DND-41 (cell line): ENCODE measurements at regions not wholly inside any gene's neighbourhood (a gene's known extent, or its start where the extent isn't known, plus 50 kb on each side); places are given as distances from the start of the nearest gene placed in this dataset.

Experiments used
- ATAC-seq: fragments of 200-7000 bp; cut with Tn5 transposase; 3 replicates; pipeline ENCODE4 v1.9.1; 2021; ENCODE audit warnings: low read depth; ENCODE audit not compliant: insufficient read depth
- DNase-seq: peaks from one replicate; pipeline ENCODE4 v3.0.0-alpha.2; 2020
- H2AFZ ChIP-seq: 2 replicates; pipeline ENCODE4 v1.6.0; 2012; ENCODE audit warnings: low read depth, low read length
- H3K27ac ChIP-seq: 2 replicates; pipeline ENCODE4 v1.5.1; 2012; ENCODE audit warnings: low read length, inconsistent platforms
- H3K27me3 ChIP-seq: fragments of 200-600 bp; sonication (generic); 2 replicates; pipeline ENCODE4 v1.6.0; 2012; ENCODE audit warnings: low read length, mild to moderate bottlenecking, inconsistent platforms; ENCODE audit not compliant: insufficient read depth, poor library complexity
- H3K36me3 ChIP-seq: 2 replicates; pipeline ENCODE4 v1.5.1; 2012; ENCODE audit warnings: low read length, inconsistent platforms; ENCODE audit not compliant: insufficient read depth
- H3K4me1 ChIP-seq: 2 replicates; pipeline ENCODE4 v1.5.1; 2012; ENCODE audit warnings: mild to moderate bottlenecking, low read length; ENCODE audit not compliant: insufficient read depth
- H3K4me2 ChIP-seq: 2 replicates; pipeline ENCODE4 v1.6.0; 2012; ENCODE audit warnings: mild to moderate bottlenecking, moderate library complexity, low read length, inconsistent platforms; ENCODE audit not compliant: insufficient read depth
- H3K4me3 ChIP-seq, 2 experiments: fragments of 200-600 bp in 1 of 2; shearing (Covaris generic) in 1 of 2; 2 replicates each; pipeline ENCODE4 v1.5.1; 2012 to 2016; ENCODE audit warnings: inconsistent platforms in 2 of 2, low read length in 2 of 2, mild to moderate bottlenecking in 2 of 2, low read depth in 1 of 2, moderate library complexity in 1 of 2
- H3K79me2 ChIP-seq: 2 replicates; pipeline ENCODE4 v1.6.0; 2012; ENCODE audit warnings: low read length, inconsistent platforms; ENCODE audit not compliant: insufficient read depth
- H3K9ac ChIP-seq: 2 replicates; pipeline ENCODE4 v1.6.0; 2012; ENCODE audit warnings: low read depth, mild to moderate bottlenecking, inconsistent platforms, low read length, moderate library complexity
- H3K9me3 ChIP-seq: 2 replicates; pipeline ENCODE4 v1.5.1; 2012; ENCODE audit warnings: low read length, moderate library complexity, mild to moderate bottlenecking, inconsistent platforms; ENCODE audit not compliant: insufficient read depth, severe bottlenecking
- H4K20me1 ChIP-seq: 2 replicates; pipeline ENCODE4 v1.6.0; 2012; ENCODE audit warnings: low read length; ENCODE audit not compliant: insufficient read depth
- CTCF ChIP-seq: IDR thresholded peaks from 2 replicates; pipeline ENCODE4 v1.5.1; 2012; ENCODE audit warnings: borderline replicate concordance, low read length, moderate library complexity, mild to moderate bottlenecking; ENCODE audit not compliant: poor library complexity, severe bottlenecking; ENCODE audit errors: extremely low read depth
- EZH2 ChIP-seq: IDR thresholded peaks from 3 replicates; pipeline ENCODE4 v1.6.1; 2012; ENCODE audit warnings: borderline replicate concordance, low read depth, mild to moderate bottlenecking, moderate library complexity, low read length, inconsistent platforms; ENCODE audit not compliant: severe bottlenecking

DNA sequence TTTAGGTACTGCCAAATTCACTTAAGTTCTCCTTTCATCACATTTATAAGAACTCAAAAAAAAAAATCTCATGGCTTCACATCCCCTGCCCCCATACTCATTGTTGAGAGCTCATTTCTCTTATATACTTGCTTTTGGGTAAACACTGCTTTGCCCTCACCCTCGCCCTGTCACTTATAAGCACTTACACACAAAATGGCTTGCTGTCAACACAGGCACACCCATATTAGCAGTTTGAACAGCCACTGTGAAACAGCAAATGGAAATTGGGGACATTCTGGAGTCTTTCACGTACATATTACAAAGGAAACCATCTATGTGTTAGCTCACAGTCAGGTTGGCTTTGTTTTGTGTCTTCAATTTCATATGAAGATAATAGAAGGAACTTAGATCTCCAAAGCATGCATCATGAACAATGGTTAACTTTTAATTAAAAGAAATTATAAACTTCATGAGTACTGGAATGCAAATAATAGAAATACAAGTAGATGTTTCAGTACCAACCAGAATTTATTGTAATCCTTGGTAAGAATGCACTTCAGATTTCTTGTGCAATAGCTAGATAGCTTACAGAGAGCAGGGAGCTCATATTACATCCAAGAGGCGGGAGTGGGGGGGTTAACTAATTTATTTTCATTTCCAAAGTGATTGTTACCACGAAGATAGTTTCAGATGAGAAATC lies 272.2 kb downstream of the ALG10B start:
- Histone ChIP-seq H3K4me2 (no peak overlapping the region), H3K9me3 (no peaks in the 10 kb centered on the region), H4K20me1 (no peaks in the 10 kb centered on the region), H3K4me3 (no peak overlapping the region), H3K9ac (no peak overlapping the region), H3K27ac (no peak overlapping the region), H2AFZ (no peak overlapping the region), H3K4me1 (no peaks in the 10 kb centered on the region), H3K27me3 (no peaks in the 10 kb centered on the region), H3K79me2 (no peaks in the 10 kb centered on the region), H3K36me3 (no peaks in the 10 kb centered on the region)
- no peak for ATAC-seq
- TF ChIP-seq EZH2 (no peak), CTCF (no peak)
- DNase-seq: no peak

DNA sequence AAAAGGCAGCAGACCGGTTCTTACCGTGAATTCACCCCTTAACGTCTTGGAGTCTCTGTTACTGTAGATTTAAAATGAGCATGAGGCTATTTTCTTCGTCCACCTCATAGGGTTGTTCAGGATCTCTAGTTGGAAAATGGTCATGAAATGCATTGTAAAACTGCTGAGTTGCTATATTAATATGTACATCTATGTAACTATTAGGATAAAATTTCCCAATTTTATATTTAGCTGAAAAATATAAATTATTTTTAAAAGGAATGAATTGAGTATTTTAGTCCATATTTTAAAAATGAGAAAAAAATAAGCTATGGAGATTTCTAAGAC lies 272.7 kb downstream of the ALG10B start:
- Histone ChIP-seq H3K36me3 (no peaks in the 10 kb centered on the region), H3K27me3 (no peaks in the 10 kb centered on the region), H3K4me2 (no peak overlapping the region), H2AFZ (no peak overlapping the region), H3K4me3 (no peak overlapping the region), H4K20me1 (no peaks in the 10 kb centered on the region), H3K79me2 (no peaks in the 10 kb centered on the region), H3K4me1 (no peaks in the 10 kb centered on the region), H3K9me3 (no peaks in the 10 kb centered on the region), H3K9ac (no peak overlapping the region), H3K27ac (no peak overlapping the region)
- ATAC-seq (no peak), DNase-seq (no peak)
- TF ChIP-seq CTCF: no peak
- no peak for TF ChIP-seq EZH2

DNA sequence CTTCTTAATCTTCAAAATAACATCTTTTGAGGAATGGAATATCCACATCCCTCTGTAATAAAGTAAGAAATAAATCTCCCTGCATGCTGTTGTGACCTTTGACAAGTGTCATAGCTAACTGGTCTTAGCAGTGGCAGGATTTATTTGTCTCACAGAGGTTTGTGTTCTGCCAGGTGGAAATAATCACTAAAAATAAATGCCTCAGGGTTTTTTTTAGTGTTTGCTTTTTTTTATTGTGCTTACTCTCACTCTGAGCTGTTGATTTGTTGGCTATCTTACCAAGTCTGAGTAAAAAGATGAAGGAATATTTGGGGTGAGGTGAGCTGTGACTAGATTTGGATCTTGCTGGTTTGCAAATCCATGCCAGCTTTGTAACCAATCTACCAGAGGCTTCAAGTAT lies 285.4 kb downstream of the ALG10B start:
- Histone ChIP-seq H3K79me2 (no peaks in the 10 kb centered on the region), H3K27me3 (no peaks in the 10 kb centered on the region), H3K27ac (no peak overlapping the region), H2AFZ (no peak overlapping the region), H3K36me3 (no peaks in the 10 kb centered on the region), H3K4me1 (no peaks in the 10 kb centered on the region), H3K9ac (no peak overlapping the region), H3K9me3 (no peaks in the 10 kb centered on the region), H3K4me2 (no peak overlapping the region), H4K20me1 (no peaks in the 10 kb centered on the region), H3K4me3 (no peak overlapping the region)
- ATAC-seq (no peak), DNase-seq (no peak)
- no peak for TF ChIP-seq EZH2
- no peak for TF ChIP-seq CTCF
